Heart left ventricle (tissue), 16 donors: ENCODE measurements at regions not wholly inside any gene's neighbourhood (a gene's known extent, or its start where the extent isn't known, plus 50 kb on each side); places are given as distances from the start of the nearest gene placed in this dataset.
A peak's percentile ranks its signal among the peaks of the same experiment; 100 is the strongest.

Experiments
- ATAC-seq, 4 donors: fragments of 200-7000 bp; cut with Tn5 transposase; one replicate each; pipeline ENCODE4 v1.9.1; 2020 to 2022; ENCODE audit warnings: moderate library complexity in 4 of 4, mild to moderate bottlenecking in 3 of 4, moderate number of reproducible peaks in 1 of 4
- DNase-seq, 5 donors: peaks; one replicate each; pipeline ENCODE4 v3.0.0-alpha.2; 2020
- H3K27ac ChIP-seq, 12 donors: fragments of 200-600 bp; sonication (generic) in 4 of 12; one replicate each; pipeline versions ENCODE4 v1.5.0 to v1.8.0; 2016 to 2022; ENCODE audit warnings: mild to moderate bottlenecking in 2 of 12
- H3K27me3 ChIP-seq, 9 donors: fragments of 200-600 bp; sonication (generic) in 2 of 9; one replicate each; pipeline versions ENCODE4 v1.5.1 to v1.8.0; 2016 to 2022; ENCODE audit warnings: mild to moderate bottlenecking in 3 of 9
- H3K36me3 ChIP-seq, 9 donors: fragments of 200-600 bp; sonication (generic) in 2 of 9; one replicate each; pipeline versions ENCODE4 v1.5.0 to v1.8.0; 2018 to 2022; ENCODE audit warnings: mild to moderate bottlenecking in 2 of 9
- H3K4me1 ChIP-seq, 12 donors: fragments of 200-600 bp; sonication (generic) in 4 of 12; one replicate each; pipeline versions ENCODE4 v1.5.0 to v1.8.0; 2016 to 2022; ENCODE audit warnings: mild to moderate bottlenecking in 3 of 12
- H3K4me3 ChIP-seq, 12 donors: fragments of 200-600 bp; sonication (generic) in 4 of 12; one replicate each; pipeline versions ENCODE4 v1.5.0 to v1.8.0; 2017 to 2022; ENCODE audit warnings: mild to moderate bottlenecking in 9 of 12, moderate library complexity in 4 of 12
- H3K9me3 ChIP-seq, 12 donors: fragments of 200-600 bp; sonication (generic) in 4 of 12; one replicate each; pipeline versions ENCODE4 v1.5.0 to v1.8.0; 2016 to 2022; ENCODE audit warnings: mild to moderate bottlenecking in 1 of 12
- POLR2A ChIP-seq, 2 donors: fragments of 450-650 bp; IDR thresholded peaks; one replicate each; pipeline ENCODE4 v1.6.1; 2017; ENCODE audit warnings: antibody characterized with exemption in 2 of 2, mild to moderate bottlenecking in 2 of 2, moderate library complexity in 2 of 2
- WGBS, 4 donors: extraction: QIAGEN DNeasy Blood & Tissue Kit in 2 of 4; methylation state at CpG; one replicate each; pipeline versions ENCODE4 v1.1.5 to v1.1.7; 2013 to 2018; 5-methylcytosine and 5-hydroxymethylcytosine counted together
- intact Hi-C, 10 donors: fragments of 100-400 bp; cut with DNase I; formaldehyde crosslinking; loops; one replicate each; pipeline versions ENCODE4 v1.11.1 to v1.14.2; 2022
- TF ChIP-seq, protein P1 (sequence below), 12 donors: fragments of 200-600 bp; sonication (generic) in 4 of 12; IDR thresholded peaks; one replicate each; pipeline versions ENCODE4 v1.5.0 to v1.8.0; 2018 to 2022; ENCODE audit warnings: antibody characterized with exemption in 12 of 12, mild to moderate bottlenecking in 5 of 12
- donor health status: ischemic (EF 13 %, LVEDD 7.1; RV severe dilation, severe dysfunction).
- donor health status: healthy with polysubstance abuse.
- donor health status: DM: no; HTN: yes; CAD: no.
- donor health status: DM: no; HTN: no; CAD: no.
- donor health status: ischemic (EF 25% LVEDD 6.9; RV normal size, moderate dysfunction).
- donor health status: ischemic (EF 25% LVEDD 5.7; RV mildly dilated, moderate dysfunction).
- donor health status: healthy.
- donor health status: DM: yes; HTN: yes; CAD: no.
- donor health status: ischemic (EF 35%, LVEDD 5.7; RV mildly dilated, moderate dysfunction).
- donor health status: nonischemic (EF 11% LVEDD 7.7; RV severe dilation, severe dysfunction).
- donor health status: DM: yes; HTN: yes; CAD: no.
- donor health status: PGD.
- donor health status: ischemic (EF 29% LVEDD 5.4; RV normal size, mild dysfunction).
- donor health status: nonischemic (EF 23%, LVEDD 6.1; RV moderate dilation, normal function).

GRCh38 chr1:221415651-221416050 is 326.2 kb downstream of the DUSP10 start:
- Histone ChIP-seq H3K27ac (no peak overlapping the region), H3K4me3 (no peak overlapping the region), H3K9me3 (peaks cover 0 to 4% (median 0%) of the 10 kb centered on the region in 12 donors), H3K36me3 (no peaks in the 10 kb centered on the region), H3K27me3 (no peaks in the 10 kb centered on the region), H3K4me1 (peaks cover 0 to 3% (median 0%) of the 10 kb centered on the region in 12 donors)
- peak in 1 of 4 donors; percentile 57 for ATAC-seq
- no peak for DNase-seq
- intact Hi-C loops: no loop called here
- WGBS, 4 donors: 54 to 68% (median 59%) methylated on average over 1 of the region's 1 CpG
- no peak for TF ChIP-seq POLR2A (IDR thresholded peaks at IDR 0.05)
- TF ChIP-seq, protein P1, sequence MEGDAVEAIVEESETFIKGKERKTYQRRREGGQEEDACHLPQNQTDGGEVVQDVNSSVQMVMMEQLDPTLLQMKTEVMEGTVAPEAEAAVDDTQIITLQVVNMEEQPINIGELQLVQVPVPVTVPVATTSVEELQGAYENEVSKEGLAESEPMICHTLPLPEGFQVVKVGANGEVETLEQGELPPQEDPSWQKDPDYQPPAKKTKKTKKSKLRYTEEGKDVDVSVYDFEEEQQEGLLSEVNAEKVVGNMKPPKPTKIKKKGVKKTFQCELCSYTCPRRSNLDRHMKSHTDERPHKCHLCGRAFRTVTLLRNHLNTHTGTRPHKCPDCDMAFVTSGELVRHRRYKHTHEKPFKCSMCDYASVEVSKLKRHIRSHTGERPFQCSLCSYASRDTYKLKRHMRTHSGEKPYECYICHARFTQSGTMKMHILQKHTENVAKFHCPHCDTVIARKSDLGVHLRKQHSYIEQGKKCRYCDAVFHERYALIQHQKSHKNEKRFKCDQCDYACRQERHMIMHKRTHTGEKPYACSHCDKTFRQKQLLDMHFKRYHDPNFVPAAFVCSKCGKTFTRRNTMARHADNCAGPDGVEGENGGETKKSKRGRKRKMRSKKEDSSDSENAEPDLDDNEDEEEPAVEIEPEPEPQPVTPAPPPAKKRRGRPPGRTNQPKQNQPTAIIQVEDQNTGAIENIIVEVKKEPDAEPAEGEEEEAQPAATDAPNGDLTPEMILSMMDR (IDR thresholded peaks at IDR 0.05): no peak

GRCh38 chr1:221416142-221416541 is 325.7 kb downstream of the DUSP10 start:
- peaks cover 0 to 4% (median 0%) of the 10 kb centered on the region in 12 donors for H3K9me3 ChIP-seq
- no peak overlapping the region for H3K27ac ChIP-seq
- WGBS, 4 donors: 86 to 98% (median 91%) methylated on average over 4 of the region's 4 CpGs
- ATAC-seq (no peak), DNase-seq (no peak)
- TF ChIP-seq, protein P1 (IDR thresholded peaks at IDR 0.05): no peak
- TF ChIP-seq POLR2A (IDR thresholded peaks at IDR 0.05): no peak
- H3K4me3 ChIP-seq: no peak overlapping the region
- no peaks in the 10 kb centered on the region for H3K27me3 ChIP-seq
- intact Hi-C loops: no loop called here
- no peaks in the 10 kb centered on the region for H3K36me3 ChIP-seq
- peaks cover 0 to 3% (median 0%) of the 10 kb centered on the region in 12 donors for H3K4me1 ChIP-seq

DNA sequence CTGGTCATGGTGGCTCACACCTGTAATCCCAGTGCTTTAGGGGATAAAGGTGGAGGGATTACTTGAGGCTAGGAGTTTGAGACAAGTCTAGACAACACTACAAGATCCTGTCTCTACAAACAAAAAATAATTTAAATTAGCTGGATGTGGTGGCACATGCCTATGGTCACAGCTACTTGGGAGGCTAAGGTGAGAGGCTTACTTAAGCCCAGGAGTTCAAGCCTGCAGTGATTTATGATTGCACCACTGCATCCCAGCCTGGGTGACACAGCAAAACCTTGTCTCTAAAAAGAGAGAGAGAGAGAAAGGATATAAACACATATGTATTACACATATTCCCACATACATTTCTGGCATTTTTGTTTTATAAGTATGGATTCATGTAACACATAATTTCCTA is 325.2 kb downstream of the DUSP10 start:
- TF ChIP-seq, protein P1 (IDR thresholded peaks at IDR 0.05): no peak
- H3K27ac ChIP-seq: no peak overlapping the region
- peaks cover 0 to 3% (median 0%) of the 10 kb centered on the region in 12 donors for H3K4me1 ChIP-seq
- intact Hi-C loops: no loop called here
- no peak overlapping the region for H3K4me3 ChIP-seq
- H3K9me3 ChIP-seq: peaks cover 0 to 4% (median 0%) of the 10 kb centered on the region in 12 donors
- DNase-seq: no peak
- H3K27me3 ChIP-seq: no peaks in the 10 kb centered on the region
- no peaks in the 10 kb centered on the region for H3K36me3 ChIP-seq
- no peak for ATAC-seq

- Histone ChIP-seq H3K36me3 (no peaks in the 10 kb centered on the region), H3K27ac (no peak overlapping the region), H3K27me3 (no peaks in the 10 kb centered on the region), H3K4me1 (peaks cover 0 to 3% (median 0%) of the 10 kb centered on the region in 12 donors), H3K9me3 (no peaks in the 10 kb centered on the region), H3K4me3 (no peak overlapping the region)
- ATAC-seq (no peak), DNase-seq (no peak)
- intact Hi-C loops: no loop called here
- TF ChIP-seq POLR2A (IDR thresholded peaks at IDR 0.05): no peak
- TF ChIP-seq, protein P1 (IDR thresholded peaks at IDR 0.05): no peak
- 63 to 85% (median 75%) methylated on average over 1 of the region's 1 CpG for WGBS, 4 donors
Observed at GRCh38 chr1:221418346-221418745, 323.5 kb downstream of the DUSP10 start.
